ENCODE measurements at regions not wholly inside any gene's neighbourhood (a gene's known extent, or its start where the extent isn't known, plus 50 kb on each side); places are given as distances from the start of the nearest gene placed in this dataset.

DNA sequence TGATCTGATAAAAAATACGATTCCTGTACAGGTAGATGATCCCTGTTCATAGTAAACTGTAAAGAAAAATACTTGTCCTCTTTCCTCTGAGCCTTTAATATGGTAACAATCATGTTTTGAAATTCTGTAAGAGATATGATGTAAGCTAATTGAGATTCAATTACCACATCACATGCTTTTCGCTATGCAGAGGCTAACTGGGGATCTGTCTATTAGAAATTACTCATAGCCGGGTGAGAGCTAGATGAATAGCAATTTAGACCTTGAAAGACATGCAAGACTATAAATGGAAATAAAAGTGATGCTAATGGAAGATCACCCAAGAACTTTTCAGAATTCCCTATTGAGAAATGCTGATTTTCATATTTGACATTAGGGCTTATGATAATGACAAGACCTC is 579.9 kb upstream of the ZNF717 start:
- TF ChIP-seq, protein P1, sequence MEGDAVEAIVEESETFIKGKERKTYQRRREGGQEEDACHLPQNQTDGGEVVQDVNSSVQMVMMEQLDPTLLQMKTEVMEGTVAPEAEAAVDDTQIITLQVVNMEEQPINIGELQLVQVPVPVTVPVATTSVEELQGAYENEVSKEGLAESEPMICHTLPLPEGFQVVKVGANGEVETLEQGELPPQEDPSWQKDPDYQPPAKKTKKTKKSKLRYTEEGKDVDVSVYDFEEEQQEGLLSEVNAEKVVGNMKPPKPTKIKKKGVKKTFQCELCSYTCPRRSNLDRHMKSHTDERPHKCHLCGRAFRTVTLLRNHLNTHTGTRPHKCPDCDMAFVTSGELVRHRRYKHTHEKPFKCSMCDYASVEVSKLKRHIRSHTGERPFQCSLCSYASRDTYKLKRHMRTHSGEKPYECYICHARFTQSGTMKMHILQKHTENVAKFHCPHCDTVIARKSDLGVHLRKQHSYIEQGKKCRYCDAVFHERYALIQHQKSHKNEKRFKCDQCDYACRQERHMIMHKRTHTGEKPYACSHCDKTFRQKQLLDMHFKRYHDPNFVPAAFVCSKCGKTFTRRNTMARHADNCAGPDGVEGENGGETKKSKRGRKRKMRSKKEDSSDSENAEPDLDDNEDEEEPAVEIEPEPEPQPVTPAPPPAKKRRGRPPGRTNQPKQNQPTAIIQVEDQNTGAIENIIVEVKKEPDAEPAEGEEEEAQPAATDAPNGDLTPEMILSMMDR (conservative IDR thresholded peaks at IDR 0.05; ENCODE audit: low read length): no peak
- no peak for TF ChIP-seq EZH2phosphoT487 (IDR thresholded peaks at IDR 0.05; ENCODE audit: borderline replicate concordance)

Measured in Loucy (cell line).